ENCODE measurements at regions not wholly inside any gene's neighbourhood (a gene's known extent, or its start where the extent isn't known, plus 50 kb on each side); places are given as distances from the start of the nearest gene placed in this dataset.

DNA sequence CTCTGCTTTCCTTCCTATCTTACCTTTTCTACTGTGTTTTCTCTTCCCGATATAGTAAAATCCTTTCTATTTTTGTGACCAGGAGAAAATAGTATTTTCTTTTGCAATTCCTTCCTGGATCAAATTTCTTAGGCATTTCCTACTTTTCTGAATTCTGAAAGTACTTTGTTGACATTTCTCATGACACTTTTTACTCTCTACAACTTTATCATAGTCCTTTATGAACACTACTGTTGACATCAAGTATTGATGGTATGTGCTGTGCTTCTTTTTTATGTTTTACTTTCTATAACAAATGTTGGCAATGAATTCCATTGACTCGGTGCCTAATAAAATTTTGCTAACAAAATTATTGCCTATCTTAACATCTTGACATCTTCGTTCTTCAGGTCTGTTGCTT, 217.7 kb upstream of the TCF4 start:
- H3K4me2 ChIP-seq: no peak overlapping the region
- DNase-seq (ENCODE audit: low read depth in 1 of 2, low spot score in 1 of 2): no peak
- ATAC-seq: no peak
- TF ChIP-seq CEBPB (IDR thresholded peaks at IDR 0.05) (no peak), JUNB (IDR thresholded peaks at IDR 0.05) (no peak), ESRRA (IDR thresholded peaks at IDR 0.05; ENCODE audit: borderline replicate concordance, low read length) (no peak), EP300 (IDR thresholded peaks at IDR 0.05) (no peak), MAFK (IDR thresholded peaks at IDR 0.05; ENCODE audit: partially characterized antibody) (no peak), CBX2 (IDR thresholded peaks at IDR 0.05; ENCODE audit: borderline replicate concordance, low read depth) (no peak), NPAS2 (CRISPR knock-in tag; IDR thresholded peaks at IDR 0.05; ENCODE audit: borderline replicate concordance) (no peak), ZC3H11A (IDR thresholded peaks at IDR 0.05) (no peak), HDAC2 (IDR thresholded peaks at IDR 0.05) (no peak), TFCP2L1 (CRISPR knock-in tag; IDR thresholded peaks at IDR 0.05) (no peak), HOXA7 (CRISPR knock-in tag; IDR thresholded peaks at IDR 0.05) (no peak), RAD21 (conservative IDR thresholded peaks at IDR 0.05 in 1 of 2, IDR thresholded peaks at IDR 0.05 in 1 of 2) (no peak), TP53 (CRISPR knock-in tag; IDR thresholded peaks at IDR 0.05) (no peak), ZNF302 (CRISPR knock-in tag; IDR thresholded peaks at IDR 0.05) (no peak)
- TF ChIP-seq, protein P1, sequence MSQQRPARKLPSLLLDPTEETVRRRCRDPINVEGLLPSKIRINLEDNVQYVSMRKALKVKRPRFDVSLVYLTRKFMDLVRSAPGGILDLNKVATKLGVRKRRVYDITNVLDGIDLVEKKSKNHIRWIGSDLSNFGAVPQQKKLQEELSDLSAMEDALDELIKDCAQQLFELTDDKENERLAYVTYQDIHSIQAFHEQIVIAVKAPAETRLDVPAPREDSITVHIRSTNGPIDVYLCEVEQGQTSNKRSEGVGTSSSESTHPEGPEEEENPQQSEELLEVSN (IDR thresholded peaks at IDR 0.05; ENCODE audit: borderline replicate concordance, low read depth): no peak
- TF ChIP-seq, protein P2, sequence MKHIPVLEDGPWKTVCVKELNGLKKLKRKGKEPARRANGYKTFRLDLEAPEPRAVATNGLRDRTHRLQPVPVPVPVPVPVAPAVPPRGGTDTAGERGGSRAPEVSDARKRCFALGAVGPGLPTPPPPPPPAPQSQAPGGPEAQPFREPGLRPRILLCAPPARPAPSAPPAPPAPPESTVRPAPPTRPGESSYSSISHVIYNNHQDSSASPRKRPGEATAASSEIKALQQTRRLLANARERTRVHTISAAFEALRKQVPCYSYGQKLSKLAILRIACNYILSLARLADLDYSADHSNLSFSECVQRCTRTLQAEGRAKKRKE (CRISPR knock-in tag; IDR thresholded peaks at IDR 0.05; ENCODE audit: low read depth): no peak
- TF ChIP-seq, protein P3, sequence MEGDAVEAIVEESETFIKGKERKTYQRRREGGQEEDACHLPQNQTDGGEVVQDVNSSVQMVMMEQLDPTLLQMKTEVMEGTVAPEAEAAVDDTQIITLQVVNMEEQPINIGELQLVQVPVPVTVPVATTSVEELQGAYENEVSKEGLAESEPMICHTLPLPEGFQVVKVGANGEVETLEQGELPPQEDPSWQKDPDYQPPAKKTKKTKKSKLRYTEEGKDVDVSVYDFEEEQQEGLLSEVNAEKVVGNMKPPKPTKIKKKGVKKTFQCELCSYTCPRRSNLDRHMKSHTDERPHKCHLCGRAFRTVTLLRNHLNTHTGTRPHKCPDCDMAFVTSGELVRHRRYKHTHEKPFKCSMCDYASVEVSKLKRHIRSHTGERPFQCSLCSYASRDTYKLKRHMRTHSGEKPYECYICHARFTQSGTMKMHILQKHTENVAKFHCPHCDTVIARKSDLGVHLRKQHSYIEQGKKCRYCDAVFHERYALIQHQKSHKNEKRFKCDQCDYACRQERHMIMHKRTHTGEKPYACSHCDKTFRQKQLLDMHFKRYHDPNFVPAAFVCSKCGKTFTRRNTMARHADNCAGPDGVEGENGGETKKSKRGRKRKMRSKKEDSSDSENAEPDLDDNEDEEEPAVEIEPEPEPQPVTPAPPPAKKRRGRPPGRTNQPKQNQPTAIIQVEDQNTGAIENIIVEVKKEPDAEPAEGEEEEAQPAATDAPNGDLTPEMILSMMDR (IDR thresholded peaks at IDR 0.05): no peak
- H3K27ac ChIP-seq: no peak overlapping the region
- no peak for FAIRE-seq
- no peaks in the 10 kb centered on the region for H3K9me3 ChIP-seq
- H3K4me3 ChIP-seq: no peak overlapping the region
- POLR2A ChIA-PET: no interaction called here
- CTCF ChIA-PET: no interaction called here
- no peaks in the 10 kb centered on the region for H3K4me1 ChIP-seq
- 58% methylated on average over 3 of the region's 3 CpGs for whole genome bisulfite sequencing (ENCODE audit: missing lambda C conversion rate)

DNA sequence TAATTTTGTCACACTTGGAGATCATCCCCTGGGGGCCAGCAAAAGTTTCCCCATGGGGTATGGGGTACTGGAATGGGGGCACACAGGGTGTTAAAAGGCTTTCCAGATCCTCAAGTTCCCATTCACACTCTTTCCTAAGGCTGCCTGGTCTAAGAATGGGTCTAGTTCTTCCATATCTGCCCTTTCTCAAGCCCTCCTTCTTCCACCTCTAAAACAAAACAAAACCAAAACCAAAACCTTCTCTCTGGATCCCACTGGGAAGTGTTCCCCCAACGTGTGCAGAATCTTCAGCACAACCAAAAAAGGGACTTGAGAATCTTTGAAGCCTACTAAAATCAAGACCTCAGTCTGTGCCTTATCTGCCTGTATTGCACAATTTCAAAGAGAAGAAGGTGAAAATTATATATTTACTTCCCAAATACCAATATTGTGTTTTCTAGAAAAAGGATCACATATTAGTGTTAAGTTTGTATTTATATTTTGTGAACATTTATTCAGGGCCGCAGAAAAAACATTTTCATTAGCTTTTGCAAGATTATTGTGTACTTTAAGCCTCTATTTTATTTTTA, 207.2 kb upstream of the TCF4 start:
- no peak overlapping the region for H3K27ac ChIP-seq
- DNase-seq (ENCODE audit: low read depth in 1 of 2, low spot score in 1 of 2) (no peak), FAIRE-seq (no peak), ATAC-seq (no peak)
- CTCF ChIA-PET: no interaction called here
- H3K4me2 ChIP-seq: no peak overlapping the region
- POLR2A ChIA-PET: no interaction called here
- 25% methylated on average over 2 of the region's 2 CpGs for WGBS (ENCODE audit: missing lambda C conversion rate)
- peaks cover 4% of the 10 kb centered on the region; the same call in 1 of the 3 replicates for H3K4me1 ChIP-seq
- no peaks in the 10 kb centered on the region for H3K9me3 ChIP-seq
- no peak overlapping the region for H3K4me3 ChIP-seq
- TF ChIP-seq CBX8 (IDR thresholded peaks at IDR 0.05): no peak
- TF ChIP-seq, protein P4, sequence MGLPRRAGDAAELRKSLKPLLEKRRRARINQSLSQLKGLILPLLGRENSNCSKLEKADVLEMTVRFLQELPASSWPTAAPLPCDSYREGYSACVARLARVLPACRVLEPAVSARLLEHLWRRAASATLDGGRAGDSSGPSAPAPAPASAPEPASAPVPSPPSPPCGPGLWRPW (IDR thresholded peaks at IDR 0.05): no peak
- TF ChIP-seq, protein P5, sequence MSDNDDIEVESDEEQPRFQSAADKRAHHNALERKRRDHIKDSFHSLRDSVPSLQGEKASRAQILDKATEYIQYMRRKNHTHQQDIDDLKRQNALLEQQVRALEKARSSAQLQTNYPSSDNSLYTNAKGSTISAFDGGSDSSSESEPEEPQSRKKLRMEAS (IDR thresholded peaks at IDR 0.05): no peak
- TF ChIP-seq RNF2 (IDR thresholded peaks at IDR 0.05; ENCODE audit: borderline replicate concordance, low read depth): no peak
- TF ChIP-seq FOSL2 (IDR thresholded peaks at IDR 0.05): no peak
- TF ChIP-seq FOSL2 (CRISPR knock-in tag; IDR thresholded peaks at IDR 0.05): no peak
- TF ChIP-seq, protein P1 (IDR thresholded peaks at IDR 0.05; ENCODE audit: borderline replicate concordance, low read depth): no peak
- TF ChIP-seq, protein P6, sequence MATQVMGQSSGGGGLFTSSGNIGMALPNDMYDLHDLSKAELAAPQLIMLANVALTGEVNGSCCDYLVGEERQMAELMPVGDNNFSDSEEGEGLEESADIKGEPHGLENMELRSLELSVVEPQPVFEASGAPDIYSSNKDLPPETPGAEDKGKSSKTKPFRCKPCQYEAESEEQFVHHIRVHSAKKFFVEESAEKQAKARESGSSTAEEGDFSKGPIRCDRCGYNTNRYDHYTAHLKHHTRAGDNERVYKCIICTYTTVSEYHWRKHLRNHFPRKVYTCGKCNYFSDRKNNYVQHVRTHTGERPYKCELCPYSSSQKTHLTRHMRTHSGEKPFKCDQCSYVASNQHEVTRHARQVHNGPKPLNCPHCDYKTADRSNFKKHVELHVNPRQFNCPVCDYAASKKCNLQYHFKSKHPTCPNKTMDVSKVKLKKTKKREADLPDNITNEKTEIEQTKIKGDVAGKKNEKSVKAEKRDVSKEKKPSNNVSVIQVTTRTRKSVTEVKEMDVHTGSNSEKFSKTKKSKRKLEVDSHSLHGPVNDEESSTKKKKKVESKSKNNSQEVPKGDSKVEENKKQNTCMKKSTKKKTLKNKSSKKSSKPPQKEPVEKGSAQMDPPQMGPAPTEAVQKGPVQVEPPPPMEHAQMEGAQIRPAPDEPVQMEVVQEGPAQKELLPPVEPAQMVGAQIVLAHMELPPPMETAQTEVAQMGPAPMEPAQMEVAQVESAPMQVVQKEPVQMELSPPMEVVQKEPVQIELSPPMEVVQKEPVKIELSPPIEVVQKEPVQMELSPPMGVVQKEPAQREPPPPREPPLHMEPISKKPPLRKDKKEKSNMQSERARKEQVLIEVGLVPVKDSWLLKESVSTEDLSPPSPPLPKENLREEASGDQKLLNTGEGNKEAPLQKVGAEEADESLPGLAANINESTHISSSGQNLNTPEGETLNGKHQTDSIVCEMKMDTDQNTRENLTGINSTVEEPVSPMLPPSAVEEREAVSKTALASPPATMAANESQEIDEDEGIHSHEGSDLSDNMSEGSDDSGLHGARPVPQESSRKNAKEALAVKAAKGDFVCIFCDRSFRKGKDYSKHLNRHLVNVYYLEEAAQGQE (IDR thresholded peaks at IDR 0.05): no peak
- no peak for TF ChIP-seq PHF8 (IDR thresholded peaks at IDR 0.05; ENCODE audit: borderline replicate concordance, low read depth)
- no peak for TF ChIP-seq HOXA7 (CRISPR knock-in tag; IDR thresholded peaks at IDR 0.05)
- no peak for TF ChIP-seq POLR2A (IDR thresholded peaks at IDR 0.05; ENCODE audit: low read length)
- no peak for TF ChIP-seq JUN (IDR thresholded peaks at IDR 0.05)
- no peak for TF ChIP-seq HEYL (CRISPR knock-in tag; IDR thresholded peaks at IDR 0.05)
- TF ChIP-seq, protein P7, sequence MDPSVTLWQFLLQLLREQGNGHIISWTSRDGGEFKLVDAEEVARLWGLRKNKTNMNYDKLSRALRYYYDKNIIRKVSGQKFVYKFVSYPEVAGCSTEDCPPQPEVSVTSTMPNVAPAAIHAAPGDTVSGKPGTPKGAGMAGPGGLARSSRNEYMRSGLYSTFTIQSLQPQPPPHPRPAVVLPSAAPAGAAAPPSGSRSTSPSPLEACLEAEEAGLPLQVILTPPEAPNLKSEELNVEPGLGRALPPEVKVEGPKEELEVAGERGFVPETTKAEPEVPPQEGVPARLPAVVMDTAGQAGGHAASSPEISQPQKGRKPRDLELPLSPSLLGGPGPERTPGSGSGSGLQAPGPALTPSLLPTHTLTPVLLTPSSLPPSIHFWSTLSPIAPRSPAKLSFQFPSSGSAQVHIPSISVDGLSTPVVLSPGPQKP (IDR thresholded peaks at IDR 0.05; ENCODE audit: low read depth, low read length): no peak
- no peak for TF ChIP-seq GATA3 (IDR thresholded peaks at IDR 0.05; ENCODE audit: borderline replicate concordance)
- TF ChIP-seq MAFK (IDR thresholded peaks at IDR 0.05; ENCODE audit: partially characterized antibody): no peak
- no peak for TF ChIP-seq HDAC2 (IDR thresholded peaks at IDR 0.05)
